ENCODE measurements at regions not wholly inside any gene's neighbourhood (a gene's known extent, or its start where the extent isn't known, plus 50 kb on each side); places are given as distances from the start of the nearest gene placed in this dataset.

DNA sequence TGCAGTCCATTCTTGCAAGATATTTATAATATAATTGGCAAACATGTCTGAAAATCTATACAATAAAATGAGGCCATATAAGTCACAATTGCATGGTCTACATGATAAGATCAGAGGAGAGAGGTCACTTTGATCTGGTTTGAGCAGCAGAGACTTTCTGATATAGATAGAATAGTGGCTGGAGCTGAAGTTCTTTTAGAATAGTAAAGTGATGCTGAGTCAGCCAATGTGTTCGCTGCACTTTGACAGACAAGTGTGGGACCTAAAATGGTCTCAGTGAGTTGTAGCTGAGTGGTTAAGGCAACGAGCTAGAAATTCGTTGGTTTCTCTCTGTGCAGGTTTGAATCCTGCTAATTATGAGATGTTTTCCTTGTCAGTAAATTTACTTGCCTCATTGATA lies 257.0 kb upstream of the C11orf87 start:
- TF ChIP-seq, protein P1, sequence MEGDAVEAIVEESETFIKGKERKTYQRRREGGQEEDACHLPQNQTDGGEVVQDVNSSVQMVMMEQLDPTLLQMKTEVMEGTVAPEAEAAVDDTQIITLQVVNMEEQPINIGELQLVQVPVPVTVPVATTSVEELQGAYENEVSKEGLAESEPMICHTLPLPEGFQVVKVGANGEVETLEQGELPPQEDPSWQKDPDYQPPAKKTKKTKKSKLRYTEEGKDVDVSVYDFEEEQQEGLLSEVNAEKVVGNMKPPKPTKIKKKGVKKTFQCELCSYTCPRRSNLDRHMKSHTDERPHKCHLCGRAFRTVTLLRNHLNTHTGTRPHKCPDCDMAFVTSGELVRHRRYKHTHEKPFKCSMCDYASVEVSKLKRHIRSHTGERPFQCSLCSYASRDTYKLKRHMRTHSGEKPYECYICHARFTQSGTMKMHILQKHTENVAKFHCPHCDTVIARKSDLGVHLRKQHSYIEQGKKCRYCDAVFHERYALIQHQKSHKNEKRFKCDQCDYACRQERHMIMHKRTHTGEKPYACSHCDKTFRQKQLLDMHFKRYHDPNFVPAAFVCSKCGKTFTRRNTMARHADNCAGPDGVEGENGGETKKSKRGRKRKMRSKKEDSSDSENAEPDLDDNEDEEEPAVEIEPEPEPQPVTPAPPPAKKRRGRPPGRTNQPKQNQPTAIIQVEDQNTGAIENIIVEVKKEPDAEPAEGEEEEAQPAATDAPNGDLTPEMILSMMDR (IDR thresholded peaks at IDR 0.05), result no peak
- no peak for TF ChIP-seq POLR2A (IDR thresholded peaks at IDR 0.05)

Data from gastroesophageal sphincter (tissue), 3 donors.